GM23338 (cell line): ENCODE measurements at regions not wholly inside any gene's neighbourhood (a gene's known extent, or its start where the extent isn't known, plus 50 kb on each side); places are given as distances from the start of the nearest gene placed in this dataset.

ENCODE experiments used
- ATAC-seq: fragments of 200-7000 bp; cut with Tn5 transposase; 3 replicates; pipeline ENCODE4 v1.9.1; 2020
- DNase-seq: peaks from one replicate; pipeline ENCODE4 v3.0.0-alpha.2; 2015; ENCODE audit warnings: low spot score
- H2AFZ ChIP-seq: fragments of 200-600 bp; sonication (generic); 2 replicates; pipeline ENCODE4 v1.8.0; 2016; ENCODE audit warnings: antibody characterized with exemption, mild to moderate bottlenecking, moderate library complexity
- H3F3A ChIP-seq: fragments of 200-600 bp; sonication (generic); replicated peaks from 2 replicates; pipeline ENCODE4 v1.8.0; 2017; ENCODE audit warnings: antibody characterized with exemption, mixed run types, low read depth
- H3K27ac ChIP-seq: fragments of 200-600 bp; sonication (generic); 2 replicates; pipeline ENCODE4 v1.6.1; 2016; ENCODE audit warnings: low read depth
- H3K27me3 ChIP-seq: fragments of 200-600 bp; sonication (generic); 2 replicates; pipeline ENCODE4 v1.8.0; 2016; ENCODE audit warnings: mild to moderate bottlenecking, mixed run types, moderate library complexity; ENCODE audit not compliant: insufficient read depth
- H3K36me3 ChIP-seq: fragments of 200-600 bp; sonication (generic); 2 replicates; pipeline ENCODE4 v1.8.0; 2016; ENCODE audit warnings: mild to moderate bottlenecking; ENCODE audit not compliant: insufficient read depth
- H3K4me1 ChIP-seq: fragments of 200-600 bp; sonication (generic); 2 replicates; pipeline ENCODE4 v1.8.0; 2016; ENCODE audit warnings: mild to moderate bottlenecking, moderate library complexity; ENCODE audit not compliant: insufficient read depth
- H3K4me2 ChIP-seq: fragments of 200-600 bp; sonication (generic); 2 replicates; pipeline ENCODE4 v1.7.1; 2017; ENCODE audit warnings: mixed run types
- H3K4me3 ChIP-seq: fragments of 200-600 bp; sonication (generic); 2 replicates; pipeline ENCODE4 v1.6.1; 2016; ENCODE audit warnings: mixed run types
- H3K79me2 ChIP-seq: fragments of 200-600 bp; sonication (generic); replicated peaks from 2 replicates; pipeline ENCODE4 v1.8.0; 2017; ENCODE audit warnings: mild to moderate bottlenecking; ENCODE audit not compliant: insufficient read depth
- H3K9me2 ChIP-seq: fragments of 200-600 bp; sonication (generic); 2 replicates; pipeline ENCODE4 v1.8.0; 2017; ENCODE audit not compliant: insufficient read depth
- H4K20me1 ChIP-seq: fragments of 200-600 bp; sonication (generic); replicated peaks from 2 replicates; pipeline ENCODE4 v1.8.0; 2017; ENCODE audit warnings: mild to moderate bottlenecking; ENCODE audit not compliant: insufficient read depth
- H3K27ac Mint-ChIP-seq: 2 replicates; pipeline ENCODE4 v1.8.0; 2020; ENCODE audit warnings: inconsistent platforms, mild to moderate bottlenecking, moderate library complexity, mixed read lengths
- H3K27me3 Mint-ChIP-seq: 3 replicates; pipeline ENCODE4 v1.8.0; 2022; ENCODE audit warnings: low read depth, mild to moderate bottlenecking, moderate library complexity, mixed read lengths, inconsistent platforms; ENCODE audit not compliant: insufficient read depth, poor library complexity
- H3K36me3 Mint-ChIP-seq: 3 replicates; pipeline ENCODE4 v1.8.0; 2021; ENCODE audit warnings: low read depth, mild to moderate bottlenecking, inconsistent platforms, moderate library complexity, mixed read lengths
- H3K4me1 Mint-ChIP-seq: 3 replicates; pipeline ENCODE4 v1.8.0; 2020; ENCODE audit warnings: mild to moderate bottlenecking, inconsistent platforms, mixed read lengths
- H3K4me3 Mint-ChIP-seq: 3 replicates; pipeline ENCODE4 v1.8.0; 2021; ENCODE audit warnings: moderate library complexity, mild to moderate bottlenecking, inconsistent platforms, mixed read lengths
- H3K9me3 Mint-ChIP-seq: 3 replicates; pipeline ENCODE4 v1.8.0; 2020; ENCODE audit warnings: moderate library complexity, mild to moderate bottlenecking, inconsistent platforms, mixed read lengths
- ETS1 ChIP-seq: IDR thresholded peaks from 2 replicates; pipeline ENCODE4 v1.6.1; 2016; ENCODE audit warnings: antibody characterized with exemption
- EZH2phosphoT487 ChIP-seq: fragments of 200-600 bp; sonication (generic); IDR thresholded peaks from one replicate; pipeline ENCODE4 v1.8.1; 2018; ENCODE audit warnings: antibody characterized with exemption; ENCODE audit not compliant: unreplicated experiment
- POLR2AphosphoS5 ChIP-seq: IDR thresholded peaks from 2 replicates; pipeline ENCODE4 v1.6.1; 2016; ENCODE audit warnings: antibody characterized with exemption, low read depth
- REST ChIP-seq: IDR thresholded peaks from one replicate; pipeline ENCODE4 v1.6.1; 2018; ENCODE audit warnings: antibody characterized with exemption; ENCODE audit not compliant: unreplicated experiment
- STAT1 ChIP-seq: IDR thresholded peaks from one replicate; pipeline ENCODE4 v1.6.1; 2016; ENCODE audit warnings: antibody characterized with exemption; ENCODE audit not compliant: unreplicated experiment
- ZNF331 ChIP-seq: fragments of 250-450 bp; sonication (Bioruptor Pico); IDR thresholded peaks from 2 replicates; pipeline ENCODE4 v1.5.0; 2020; ENCODE audit warnings: low read depth, mild to moderate bottlenecking, moderate library complexity

GRCh38 chr12:94868161-94868560 is 135.3 kb downstream of the NDUFA12 start:
- ATAC-seq (no peak), DNase-seq (no peak)
- H3K79me2 ChIP-seq = no peaks in the 10 kb centered on the region
- H3K9me2 ChIP-seq = no peaks in the 10 kb centered on the region
- H3K27ac Mint-ChIP-seq = no peak overlapping the region
- no peak overlapping the region for H3K4me3 Mint-ChIP-seq
- H3K36me3 Mint-ChIP-seq = no peaks in the 10 kb centered on the region
- H3K27me3 Mint-ChIP-seq = peaks cover 20% of the 10 kb centered on the region
- H3K9me3 Mint-ChIP-seq = no peaks in the 10 kb centered on the region
- no peak overlapping the region for H3K4me2 ChIP-seq
- H3K36me3 ChIP-seq = no peaks in the 10 kb centered on the region
- H3F3A ChIP-seq = no peaks in the 10 kb centered on the region
- H3K4me1 Mint-ChIP-seq = peaks cover 16% of the 10 kb centered on the region
- peaks cover 24% of the 10 kb centered on the region for H3K27me3 ChIP-seq
- peaks cover 20% of the 10 kb centered on the region for H3K4me1 ChIP-seq
- H3K4me3 ChIP-seq = no peak overlapping the region
- no peak for TF ChIP-seq POLR2AphosphoS5
- no peak for TF ChIP-seq STAT1
- TF ChIP-seq ZNF331 (CRISPR knock-in tag) = no peak
- no peak for TF ChIP-seq REST
- no peak for TF ChIP-seq EZH2phosphoT487
- H4K20me1 ChIP-seq = no peaks in the 10 kb centered on the region
- H3K27ac ChIP-seq = no peak overlapping the region
- no peak overlapping the region for H2AFZ ChIP-seq

- Histone ChIP-seq H4K20me1 (no peaks in the 10 kb centered on the region), H3K27ac (no peak overlapping the region), H3K27me3 (peaks cover 15% of the 10 kb centered on the region), H3K4me1 (peaks cover 15% of the 10 kb centered on the region), H3K36me3 (no peaks in the 10 kb centered on the region), H3K4me2 (no peak overlapping the region), H3K9me2 (no peaks in the 10 kb centered on the region), H3K79me2 (no peaks in the 10 kb centered on the region), H3K4me3 (no peak overlapping the region), H2AFZ (no peak overlapping the region), H3F3A (no peaks in the 10 kb centered on the region)
- Mint-ChIP-seq H3K9me3 (no peaks in the 10 kb centered on the region), H3K4me1 (peaks cover 10% of the 10 kb centered on the region), H3K27ac (no peak overlapping the region), H3K36me3 (no peaks in the 10 kb centered on the region), H3K4me3 (no peak overlapping the region), H3K27me3 (peaks cover 14% of the 10 kb centered on the region)
- ATAC-seq = no peak
- TF ChIP-seq ZNF331 (CRISPR knock-in tag) (no peak), POLR2AphosphoS5 (no peak), ETS1 (no peak)
- no peak for DNase-seq
These were observed 136.2 kb downstream of the NDUFA12 start for GRCh38 chr12:94867066-94867855.
